ENCODE measurements at regions not wholly inside any gene's neighbourhood (a gene's known extent, or its start where the extent isn't known, plus 50 kb on each side); places are given as distances from the start of the nearest gene placed in this dataset.

GRCh38 chr13:59274958-59275727 is 888.6 kb downstream of the DIAPH3 start:
- TF ChIP-seq CTCF (conservative IDR thresholded peaks at IDR 0.05; ENCODE audit: low read length) = no peak
- TF ChIP-seq EZH2phosphoT487 (IDR thresholded peaks at IDR 0.05; ENCODE audit: borderline replicate concordance) = no peak
